Loucy (cell line): ENCODE measurements at regions not wholly inside any gene's neighbourhood (a gene's known extent, or its start where the extent isn't known, plus 50 kb on each side); places are given as distances from the start of the nearest gene placed in this dataset.

Source experiments
- H2AFZ ChIP-seq: fragments of 200-600 bp; sonication (generic); 2 replicates; pipeline ENCODE4 v1.6.0; 2016; ENCODE audit warnings: antibody characterized with exemption, mild to moderate bottlenecking, low read length, moderate library complexity
- H3F3A ChIP-seq: fragments of 200-600 bp; 2 replicates; pipeline ENCODE4 v1.6.0; 2016; ENCODE audit warnings: antibody characterized with exemption, low read depth, mild to moderate bottlenecking
- H3K27me3 ChIP-seq: fragments of 200-600 bp; sonication (generic); 2 replicates; pipeline ENCODE4 v1.6.1; 2014; ENCODE audit warnings: low read length, mild to moderate bottlenecking; ENCODE audit not compliant: insufficient read depth, poor library complexity, severe bottlenecking
- H3K36me3 ChIP-seq: fragments of 200-600 bp; sonication (generic); 2 replicates; pipeline ENCODE4 v1.6.1; 2016; ENCODE audit warnings: low read length; ENCODE audit not compliant: insufficient read depth
- H3K4me1 ChIP-seq: fragments of 200-600 bp; sonication (generic); 2 replicates; pipeline ENCODE4 v1.5.1; 2014; ENCODE audit warnings: low read length, mild to moderate bottlenecking; ENCODE audit not compliant: insufficient read depth, poor library complexity, severe bottlenecking
- H3K4me2 ChIP-seq: fragments of 200-600 bp; sonication (generic); 2 replicates; pipeline ENCODE4 v1.6.0; 2014; ENCODE audit warnings: antibody characterized with exemption, low read length, low read depth, mild to moderate bottlenecking; ENCODE audit not compliant: poor library complexity, severe bottlenecking
- H3K4me3 ChIP-seq: fragments of 200-600 bp; sonication (generic); 2 replicates; pipeline ENCODE4 v1.5.1; 2014; ENCODE audit warnings: low read length, mild to moderate bottlenecking, mixed read lengths; ENCODE audit not compliant: poor library complexity, severe bottlenecking
- H3K79me2 ChIP-seq: fragments of 200-600 bp; sonication (generic); 2 replicates; pipeline ENCODE4 v1.6.1; 2014; ENCODE audit warnings: low read length; ENCODE audit not compliant: insufficient read depth
- H3K9ac ChIP-seq: fragments of 200-600 bp; sonication (generic); 2 replicates; pipeline ENCODE4 v1.6.0; 2014; ENCODE audit warnings: mild to moderate bottlenecking, low read depth, low read length, moderate library complexity; ENCODE audit not compliant: poor library complexity, severe bottlenecking
- H3K9me2 ChIP-seq: fragments of 200-600 bp; sonication (generic); replicated peaks from 2 replicates; pipeline ENCODE4 v1.6.1; 2016; ENCODE audit warnings: low read depth, low read length, mixed read lengths
- H3K9me3 ChIP-seq: fragments of 200-600 bp; sonication (generic); 2 replicates; pipeline ENCODE4 v1.6.1; 2014; ENCODE audit warnings: mild to moderate bottlenecking, antibody characterized with exemption, low read length, low read depth; ENCODE audit not compliant: insufficient read depth
- H4K20me1 ChIP-seq: fragments of 200-600 bp; sonication (generic); 2 replicates; pipeline ENCODE4 v1.6.0; 2014; ENCODE audit warnings: antibody characterized with exemption, low read length, mild to moderate bottlenecking; ENCODE audit not compliant: insufficient read depth, poor library complexity, severe bottlenecking
- EZH2phosphoT487 ChIP-seq: fragments of 200-600 bp; IDR thresholded peaks from 2 replicates; pipeline ENCODE4 v1.6.1; 2018; ENCODE audit warnings: antibody characterized with exemption, mild to moderate bottlenecking, moderate library complexity, borderline replicate concordance
- TF ChIP-seq, protein P1 (sequence below): fragments of 200-600 bp; sonication (generic); conservative IDR thresholded peaks from 2 replicates; pipeline ENCODE4 v1.5.1; 2014; ENCODE audit warnings: mild to moderate bottlenecking, antibody characterized with exemption, low read length

DNA sequence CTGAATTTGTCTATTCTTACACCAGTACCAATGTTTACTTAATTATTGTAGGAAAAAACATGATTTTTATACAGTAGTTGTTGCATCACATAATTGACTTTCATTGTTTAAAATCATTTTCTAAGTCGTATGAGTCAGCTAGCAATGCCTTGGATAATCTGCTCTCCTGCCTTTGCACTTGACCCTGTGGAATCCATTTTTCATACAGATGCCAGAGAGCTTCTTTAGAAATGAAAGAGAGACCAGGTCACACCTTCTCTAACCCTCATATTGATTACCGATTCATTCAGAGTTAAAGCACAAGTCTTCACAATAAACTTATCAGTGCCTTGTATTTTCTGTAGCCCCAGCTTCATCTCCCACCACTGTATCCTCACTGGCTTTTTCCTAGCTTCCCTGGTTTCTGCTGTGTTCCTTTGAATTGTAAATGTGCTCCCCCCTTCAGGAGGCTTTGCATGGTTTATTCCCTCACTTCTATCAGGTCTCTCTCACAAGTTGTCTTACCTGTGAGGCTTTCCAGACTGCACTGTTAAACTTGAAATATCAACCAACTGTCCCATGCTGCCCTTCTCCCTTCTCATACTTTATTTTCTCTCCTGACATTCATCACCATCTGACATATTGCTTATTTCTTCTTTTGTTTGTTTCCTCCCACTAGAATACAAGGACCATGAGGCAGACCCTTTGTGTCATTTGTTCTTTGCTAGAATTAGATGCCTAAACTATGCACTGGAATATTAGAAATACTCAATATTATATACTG lies 662.0 kb upstream of the GBE1 start:
- Histone ChIP-seq H3K4me1 (no peaks in the 10 kb centered on the region), H3F3A (no peaks in the 10 kb centered on the region), H3K27me3 (no peaks in the 10 kb centered on the region), H3K4me2 (no peak overlapping the region), H4K20me1 (no peaks in the 10 kb centered on the region), H3K9me2 (no peaks in the 10 kb centered on the region), H2AFZ (no peak overlapping the region), H3K9ac (no peak overlapping the region), H3K9me3 (no peaks in the 10 kb centered on the region), H3K79me2 (no peaks in the 10 kb centered on the region), H3K4me3 (no peak overlapping the region), H3K36me3 (no peaks in the 10 kb centered on the region)
- TF ChIP-seq, protein P1, sequence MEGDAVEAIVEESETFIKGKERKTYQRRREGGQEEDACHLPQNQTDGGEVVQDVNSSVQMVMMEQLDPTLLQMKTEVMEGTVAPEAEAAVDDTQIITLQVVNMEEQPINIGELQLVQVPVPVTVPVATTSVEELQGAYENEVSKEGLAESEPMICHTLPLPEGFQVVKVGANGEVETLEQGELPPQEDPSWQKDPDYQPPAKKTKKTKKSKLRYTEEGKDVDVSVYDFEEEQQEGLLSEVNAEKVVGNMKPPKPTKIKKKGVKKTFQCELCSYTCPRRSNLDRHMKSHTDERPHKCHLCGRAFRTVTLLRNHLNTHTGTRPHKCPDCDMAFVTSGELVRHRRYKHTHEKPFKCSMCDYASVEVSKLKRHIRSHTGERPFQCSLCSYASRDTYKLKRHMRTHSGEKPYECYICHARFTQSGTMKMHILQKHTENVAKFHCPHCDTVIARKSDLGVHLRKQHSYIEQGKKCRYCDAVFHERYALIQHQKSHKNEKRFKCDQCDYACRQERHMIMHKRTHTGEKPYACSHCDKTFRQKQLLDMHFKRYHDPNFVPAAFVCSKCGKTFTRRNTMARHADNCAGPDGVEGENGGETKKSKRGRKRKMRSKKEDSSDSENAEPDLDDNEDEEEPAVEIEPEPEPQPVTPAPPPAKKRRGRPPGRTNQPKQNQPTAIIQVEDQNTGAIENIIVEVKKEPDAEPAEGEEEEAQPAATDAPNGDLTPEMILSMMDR, result no peak
- TF ChIP-seq EZH2phosphoT487, result no peak

DNA sequence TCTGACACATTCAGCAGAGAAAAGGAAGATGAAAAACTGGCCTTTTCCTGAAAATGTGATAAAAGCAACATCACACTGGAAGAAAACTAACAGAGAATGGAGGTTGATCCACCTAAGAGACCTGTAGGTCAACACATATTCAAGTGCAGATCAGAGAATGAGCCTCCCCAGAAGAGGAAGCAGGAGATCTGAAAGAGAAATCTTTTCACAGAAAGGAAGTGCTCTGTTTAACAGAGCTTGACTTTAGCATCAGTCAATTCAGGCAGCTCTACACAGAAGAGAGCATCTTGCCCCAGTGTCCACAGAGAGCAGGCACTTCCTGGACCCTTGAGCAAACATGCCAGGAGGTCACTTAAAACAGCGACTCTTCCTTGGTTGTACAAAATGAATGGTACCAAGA lies 655.4 kb upstream of the GBE1 start:
- Histone ChIP-seq H3K9ac (no peak overlapping the region), H3K9me3 (no peaks in the 10 kb centered on the region), H3K36me3 (no peaks in the 10 kb centered on the region), H3K27me3 (no peaks in the 10 kb centered on the region), H3K79me2 (no peaks in the 10 kb centered on the region), H3K4me1 (no peaks in the 10 kb centered on the region), H3K4me2 (no peak overlapping the region), H3K4me3 (no peak overlapping the region), H4K20me1 (no peaks in the 10 kb centered on the region), H3K9me2 (no peaks in the 10 kb centered on the region), H3F3A (no peaks in the 10 kb centered on the region), H2AFZ (no peak overlapping the region)
- TF ChIP-seq EZH2phosphoT487, result no peak
- TF ChIP-seq, protein P1, result no peak

DNA sequence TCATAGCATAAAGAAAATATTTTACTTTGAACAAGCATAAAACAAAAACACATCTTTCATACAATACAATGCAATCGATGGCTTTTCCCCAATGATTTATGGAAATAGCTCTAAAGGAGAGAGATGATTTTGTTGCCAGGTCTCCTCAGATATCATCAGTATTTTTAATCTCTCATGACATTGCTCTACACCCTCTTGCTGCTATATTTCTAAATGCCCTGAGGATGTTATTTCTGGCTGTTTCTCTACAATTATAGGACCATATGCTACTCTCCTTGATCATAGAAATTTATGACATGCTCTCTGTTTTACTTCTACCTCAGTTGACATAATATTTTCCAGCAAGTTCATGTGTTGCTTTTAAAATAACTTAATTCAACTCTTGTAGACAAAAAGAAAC lies 654.9 kb upstream of the GBE1 start:
- H3K9me3 ChIP-seq, result no peaks in the 10 kb centered on the region
- no peaks in the 10 kb centered on the region for H4K20me1 ChIP-seq
- no peaks in the 10 kb centered on the region for H3K27me3 ChIP-seq
- no peak overlapping the region for H3K4me3 ChIP-seq
- H3K4me2 ChIP-seq, result no peak overlapping the region
- H3K9ac ChIP-seq, result no peak overlapping the region
- H3K4me1 ChIP-seq, result no peaks in the 10 kb centered on the region
- H3F3A ChIP-seq, result no peaks in the 10 kb centered on the region
- no peak overlapping the region for H2AFZ ChIP-seq
- H3K36me3 ChIP-seq, result no peaks in the 10 kb centered on the region
- no peaks in the 10 kb centered on the region for H3K79me2 ChIP-seq
- TF ChIP-seq EZH2phosphoT487, result no peak
- TF ChIP-seq, protein P1, result no peak
- H3K9me2 ChIP-seq, result no peaks in the 10 kb centered on the region
